PC-3 (cell line): ENCODE measurements at regions not wholly inside any gene's neighbourhood (a gene's known extent, or its start where the extent isn't known, plus 50 kb on each side); places are given as distances from the start of the nearest gene placed in this dataset.
A peak's percentile ranks its signal among the peaks of the same experiment; 100 is the strongest.
"Not testable (repeated sequence)": the region's sequence is repeated elsewhere in the genome, so short reads cannot be mapped to it uniquely, and the experiment has no call there.

Experiments used
- ATAC-seq: fragments of 200-7000 bp; cut with Tn5 transposase; 2 replicates; pipeline ENCODE4 v1.9.1; 2020; ENCODE audit warnings: mild to moderate bottlenecking, moderate library complexity
- BruUV-seq: library from RNA; stranded (reverse); fragments of 400-500 nt; replicated peaks from 2 replicates; lab custom pipeline; 2021; lab: Mats Ljungman, UMichigan
- CTCF ChIA-PET: fragments of 300-600 bp; sonication (Branson Sonifier 250); formaldehyde crosslinking; loops from one replicate; lab custom pipeline; 2022; ENCODE audit warnings: antibody characterized with exemption; lab: Charles Lee
- POLR2A ChIA-PET: fragments of 300-600 bp; sonication (Branson Sonifier 250); formaldehyde crosslinking; loops from one replicate; lab custom pipeline; 2022; ENCODE audit warnings: antibody characterized with exemption; ENCODE audit not compliant: unreplicated experiment; lab: Charles Lee
- DNase-seq: peaks from one replicate; pipeline ENCODE4 v3.0.0-alpha.2; 2015
- H2AFZ ChIP-seq: fragments of 300-600 bp; sonication (generic); 2 replicates; pipeline ENCODE4 v1.6.0; 2016; ENCODE audit warnings: antibody characterized with exemption, low read length
- H3F3A ChIP-seq: fragments of 300-600 bp; sonication (generic); one replicate; pipeline ENCODE4 v1.6.0; 2017; ENCODE audit warnings: antibody characterized with exemption, low read length, control low read depth, mild to moderate bottlenecking; ENCODE audit not compliant: unreplicated experiment
- H3K27ac ChIP-seq: fragments of 300-600 bp; sonication (generic); 2 replicates; pipeline ENCODE4 v1.5.1; 2016; ENCODE audit warnings: mild to moderate bottlenecking, low read length
- H3K27me3 ChIP-seq: fragments of 300-600 bp; sonication (generic); 2 replicates; pipeline ENCODE4 v1.6.1; 2016; ENCODE audit warnings: low read length, mixed read lengths
- H3K36me3 ChIP-seq: fragments of 300-600 bp; sonication (generic); 2 replicates; pipeline ENCODE4 v1.6.1; 2016; ENCODE audit warnings: low read depth, mixed run types, low read length, mixed read lengths
- H3K4me1 ChIP-seq: fragments of 300-600 bp; sonication (generic); 2 replicates; pipeline ENCODE4 v1.5.1; 2016; ENCODE audit warnings: low read length; ENCODE audit not compliant: insufficient read depth
- H3K4me2 ChIP-seq: fragments of 300-600 bp; sonication (generic); 2 replicates; pipeline ENCODE4 v1.6.0; 2016; ENCODE audit warnings: low read length
- H3K4me3 ChIP-seq: fragments of 300-600 bp; sonication (generic); 2 replicates; pipeline ENCODE4 v1.5.1; 2016; ENCODE audit warnings: mild to moderate bottlenecking, low read length, mixed read lengths
- H3K79me2 ChIP-seq: fragments of 300-600 bp; sonication (generic); 2 replicates; pipeline ENCODE4 v1.6.1; 2017; ENCODE audit warnings: low read length, mixed read lengths
- H3K9ac ChIP-seq: fragments of 300-600 bp; sonication (generic); 2 replicates; pipeline ENCODE4 v1.6.0; 2016; ENCODE audit warnings: mild to moderate bottlenecking, low read length
- H3K9me2 ChIP-seq: fragments of 300-600 bp; sonication (generic); replicated peaks from 2 replicates; pipeline ENCODE4 v1.6.1; 2016; ENCODE audit warnings: mixed run types, low read length, mixed read lengths
- H3K9me3 ChIP-seq: fragments of 300-600 bp; sonication (generic); 2 replicates; pipeline ENCODE4 v1.6.1; 2016; ENCODE audit warnings: low read length, mixed read lengths
- H4K20me1 ChIP-seq: fragments of 300-600 bp; sonication (generic); 2 replicates; pipeline ENCODE4 v1.6.1; 2016; ENCODE audit warnings: low read length, mixed read lengths
- intact Hi-C: fragments of 100-400 bp; cut with micrococcal nuclease; formaldehyde crosslinking; loops from 2 replicates; pipeline ENCODE4 v1.9.0; 2023

DNA sequence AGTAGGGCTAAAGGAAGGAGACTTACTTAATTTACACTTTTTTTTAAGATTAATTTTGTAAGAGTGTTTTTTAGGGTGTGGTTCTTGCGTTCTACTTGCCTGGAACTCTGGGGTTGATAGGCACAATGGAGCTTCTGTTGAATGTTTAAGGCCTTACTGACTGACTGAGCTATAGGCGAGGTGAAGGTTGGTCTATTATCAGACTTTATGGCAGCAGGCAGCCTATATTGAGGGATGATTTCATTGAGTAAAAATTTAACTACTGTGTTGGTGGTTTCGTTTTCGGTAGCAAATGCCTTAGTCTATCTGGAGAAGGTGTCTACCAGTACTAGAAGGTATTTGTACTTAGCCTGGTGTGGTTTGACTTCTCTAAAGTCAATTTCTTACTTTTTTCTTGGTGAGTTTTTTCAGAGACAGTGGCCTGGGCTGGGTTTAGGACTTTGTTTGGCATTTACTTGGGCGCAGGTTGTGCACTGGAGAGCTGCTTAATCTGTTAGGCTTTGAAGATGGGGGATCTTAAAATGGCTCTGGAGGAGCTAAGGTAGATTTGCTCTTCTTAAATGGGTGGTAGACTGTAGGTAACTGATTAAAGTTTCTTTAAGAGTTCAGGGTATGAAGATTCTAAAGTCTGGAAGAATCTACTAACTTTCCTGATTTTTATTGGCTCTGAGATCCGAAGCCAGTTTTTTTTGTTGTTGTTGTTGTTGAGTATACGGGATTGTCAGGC is 164.5 kb upstream of the CCZ1B start:
- CTCF ChIA-PET, result interaction anchor here (0.8 kb wide), 1 partner anchor 109 kb away, joined by 3 read pairs; no protein-coding TSS in a partner anchor
- BruUV-seq, H3F3A ChIP-seq, H3K79me2 ChIP-seq, H3K36me3 ChIP-seq, H3K9me3 ChIP-seq, ATAC-seq, H3K9me2 ChIP-seq, H3K27me3 ChIP-seq, H3K9ac ChIP-seq, H4K20me1 ChIP-seq, H3K27ac ChIP-seq, H3K4me3 ChIP-seq: not testable (repeated sequence)
- DNase-seq, result peak; percentile 17
- POLR2A ChIA-PET, result interaction anchor here (0.6 kb wide), 2 partner anchors 104 to 283 kb away, joined by 3 to 4 read pairs; no protein-coding TSS in a partner anchor
- H3K4me1 ChIP-seq, result peaks cover 15% of the 10 kb centered on the region; the same call in 1 of the 2 replicates
- intact Hi-C loops, result loop anchor here (1.0 kb wide), 1 partner anchor 25 kb away; no protein-coding TSS in a partner anchor
- H3K4me2 ChIP-seq, result peak overlapping the region; percentile 72
- H2AFZ ChIP-seq, result peak overlapping the region; percentile 64; the same call in 1 of the 2 replicates

DNA sequence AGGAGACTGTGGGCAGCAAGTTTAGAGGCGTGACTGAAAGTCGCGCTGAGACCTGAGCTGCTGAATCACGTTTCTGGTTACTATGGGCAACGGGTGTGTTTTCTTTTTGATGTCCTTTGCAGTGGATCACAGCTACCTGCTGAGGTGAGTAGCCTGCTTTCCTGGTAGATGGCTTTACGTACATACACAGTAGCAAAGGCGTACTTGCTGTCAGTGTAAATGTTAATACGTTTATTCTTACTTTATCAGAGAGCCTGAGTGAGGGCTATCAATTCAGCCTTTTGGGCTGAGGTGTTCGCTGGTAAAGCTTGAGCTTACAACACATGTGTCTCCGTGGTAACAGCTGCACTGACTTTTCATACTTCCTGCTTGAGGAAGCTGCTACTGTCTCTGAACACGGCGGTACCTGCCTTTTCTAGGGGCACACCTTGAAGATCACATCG is 165.1 kb upstream of the CCZ1B start:
- not testable (repeated sequence) for H3K36me3 ChIP-seq, H3K79me2 ChIP-seq, H3K9me3 ChIP-seq, H3K9ac ChIP-seq, H3K27ac ChIP-seq, BruUV-seq, ATAC-seq, H4K20me1 ChIP-seq, H3K27me3 ChIP-seq, H3K9me2 ChIP-seq, H3F3A ChIP-seq
- Histone ChIP-seq H3K4me3 (peak overlapping the region; percentile 59), H3K4me1 (peaks cover 15% of the 10 kb centered on the region; the same call in 1 of the 2 replicates), H2AFZ (peak overlapping the region; percentile 64), H3K4me2 (peak overlapping the region; percentile 72)
- ChIA-PET CTCF (interaction anchor here (0.8 kb wide), 1 partner anchor 108 kb away, joined by 3 read pairs; no protein-coding TSS in a partner anchor), POLR2A (interaction anchor here (0.6 kb wide), 2 partner anchors 104 to 282 kb away, joined by 3 to 4 read pairs; no protein-coding TSS in a partner anchor)
- intact Hi-C loops, result loop anchor here (1.0 kb wide), 1 partner anchor 24 kb away; no protein-coding TSS in a partner anchor
- peak; percentile 75 for DNase-seq

- POLR2A ChIA-PET, result interaction anchor here (0.5 kb wide), 1 partner anchor 115 kb away, joined by 3 read pairs; no protein-coding TSS in a partner anchor
- H3K4me3 ChIP-seq, result peak overlapping the region; percentile 59
- CTCF ChIA-PET, DNase-seq, H3K36me3 ChIP-seq, H3K27ac ChIP-seq, H3K9ac ChIP-seq, H3F3A ChIP-seq, H3K79me2 ChIP-seq, ATAC-seq, H3K9me3 ChIP-seq, H3K9me2 ChIP-seq, BruUV-seq, H4K20me1 ChIP-seq, H3K27me3 ChIP-seq: not testable (repeated sequence)
- peaks cover 15% of the 10 kb centered on the region; the same call in 1 of the 2 replicates for H3K4me1 ChIP-seq
- intact Hi-C loops, result loop anchor here (1.0 kb wide), 1 partner anchor 24 kb away; no protein-coding TSS in a partner anchor
- H2AFZ ChIP-seq, result peak overlapping the region; percentile 64; the same call in 1 of the 2 replicates
- peak overlapping the region; percentile 72 for H3K4me2 ChIP-seq
Observed at GRCh38 chr7:6991686-6992085, 165.6 kb upstream of the CCZ1B start.

DNA sequence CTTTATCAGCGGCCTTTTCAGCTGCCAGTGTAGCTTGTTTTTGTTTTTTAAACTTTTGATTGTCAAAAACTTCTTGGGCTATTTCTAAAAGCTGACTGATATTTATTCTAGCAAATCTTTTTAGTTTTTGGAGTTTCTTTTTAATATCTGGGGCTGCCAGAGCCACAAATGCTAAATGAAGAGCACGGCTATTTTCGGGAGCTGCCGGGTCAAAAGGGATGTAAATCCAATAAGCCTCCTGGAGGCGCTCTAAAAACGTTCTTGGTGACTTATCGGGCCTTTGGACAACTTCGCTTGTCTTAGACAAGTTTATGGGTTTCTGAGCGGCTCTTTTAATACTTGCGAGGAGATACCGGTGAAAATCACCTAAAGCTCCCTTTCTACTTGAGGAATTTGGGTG is 166.1 kb upstream of the CCZ1B start:
- CTCF ChIA-PET, H3K27me3 ChIP-seq, H4K20me1 ChIP-seq, BruUV-seq, H3K4me2 ChIP-seq, H3F3A ChIP-seq, H3K4me3 ChIP-seq, H3K27ac ChIP-seq, H3K79me2 ChIP-seq, intact Hi-C loops, H3K36me3 ChIP-seq, H2AFZ ChIP-seq, ATAC-seq, H3K9me3 ChIP-seq, H3K9ac ChIP-seq, H3K9me2 ChIP-seq: not testable (repeated sequence)
- peak; percentile 32 for DNase-seq
- POLR2A ChIA-PET, result interaction anchor here (0.5 kb wide), 1 partner anchor 115 kb away, joined by 3 read pairs; no protein-coding TSS in a partner anchor
- H3K4me1 ChIP-seq, result peaks cover 15% of the 10 kb centered on the region; the same call in 1 of the 2 replicates

DNA sequence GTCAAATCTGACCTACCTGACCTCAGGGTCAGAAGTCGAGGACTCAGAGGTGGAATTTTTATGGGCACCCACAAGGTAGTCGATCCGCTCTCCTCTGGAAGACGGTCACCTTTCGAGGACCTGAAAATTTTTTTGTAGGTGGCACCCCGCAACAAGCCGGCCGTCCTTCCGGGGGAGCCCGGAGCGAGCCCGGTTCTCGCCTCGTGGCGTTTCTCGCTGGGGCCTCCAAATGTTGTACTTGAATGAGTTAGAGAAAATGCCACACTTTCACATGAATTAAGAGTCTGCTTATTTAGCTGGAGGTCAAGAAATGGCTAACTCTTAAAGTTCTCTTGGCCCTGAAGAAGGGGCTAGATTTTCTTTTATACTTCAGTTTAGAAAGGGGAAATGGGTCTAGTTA is 169.0 kb upstream of the CCZ1B start:
- ATAC-seq, H3K9me2 ChIP-seq, CTCF ChIA-PET, H3F3A ChIP-seq, H3K36me3 ChIP-seq, H3K27me3 ChIP-seq, DNase-seq, H3K27ac ChIP-seq, POLR2A ChIA-PET, H3K4me2 ChIP-seq, BruUV-seq, H2AFZ ChIP-seq, H3K79me2 ChIP-seq, H3K9ac ChIP-seq, H4K20me1 ChIP-seq, H3K9me3 ChIP-seq, intact Hi-C loops, H3K4me3 ChIP-seq: not testable (repeated sequence)
- peaks cover 15% of the 10 kb centered on the region; the same call in 1 of the 2 replicates for H3K4me1 ChIP-seq

GRCh38 chr7:6995493-6996289 is 169.6 kb upstream of the CCZ1B start:
- H4K20me1 ChIP-seq, ATAC-seq, POLR2A ChIA-PET, H3F3A ChIP-seq, H3K9me2 ChIP-seq, DNase-seq, BruUV-seq, H3K27ac ChIP-seq, intact Hi-C loops, H3K4me3 ChIP-seq, CTCF ChIA-PET, H3K36me3 ChIP-seq, H3K4me2 ChIP-seq, H2AFZ ChIP-seq, H3K79me2 ChIP-seq, H3K9ac ChIP-seq, H3K27me3 ChIP-seq, H3K9me3 ChIP-seq: not testable (repeated sequence)
- H3K4me1 ChIP-seq, result peaks cover 12% of the 10 kb centered on the region; the same call in 1 of the 2 replicates
